ENCODE measurements at regions not wholly inside any gene's neighbourhood (a gene's known extent, or its start where the extent isn't known, plus 50 kb on each side); places are given as distances from the start of the nearest gene placed in this dataset.

DNA sequence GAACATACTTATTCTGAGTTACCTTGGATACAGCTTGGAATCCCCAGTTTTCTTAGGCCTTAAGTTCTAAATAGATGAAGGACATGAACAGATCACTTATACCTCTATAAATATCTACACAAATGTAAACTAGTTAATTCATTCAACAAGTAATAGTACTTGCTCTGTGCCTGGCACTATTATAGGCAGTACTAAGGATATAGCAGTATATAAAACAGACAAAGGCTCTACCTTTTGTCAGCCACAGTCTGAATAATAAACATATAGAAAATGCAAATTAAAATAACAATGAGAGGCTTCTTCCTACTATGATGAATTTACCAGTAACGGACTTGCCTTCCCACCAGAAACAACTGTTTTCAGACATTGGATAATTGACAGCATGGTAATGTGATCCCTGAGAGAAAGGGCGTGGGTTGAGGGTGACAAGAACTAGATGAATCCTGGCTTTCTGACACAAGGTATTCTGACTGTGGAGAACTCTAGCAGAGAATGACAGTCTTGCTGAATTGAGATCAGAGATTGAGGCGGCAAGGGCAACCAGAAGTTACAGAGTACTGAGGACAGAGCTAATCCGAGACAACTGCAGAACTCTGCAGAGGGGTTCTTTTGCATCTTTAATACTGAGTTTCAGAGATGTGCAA, 170.5 kb downstream of the TANC2 start:
- TF ChIP-seq POLR2A (IDR thresholded peaks at IDR 0.05) (no peak), CTCF (IDR thresholded peaks at IDR 0.05) (no peak), EP300 (IDR thresholded peaks at IDR 0.05) (no peak)
